HepG2 (cell line): ENCODE measurements at regions not wholly inside any gene's neighbourhood (a gene's known extent, or its start where the extent isn't known, plus 50 kb on each side); places are given as distances from the start of the nearest gene placed in this dataset.

Source experiments
- ATF1 ChIP-seq: IDR thresholded peaks from 2 replicates; pipeline ENCODE4 v1.6.1; 2016; ENCODE audit warnings: mild to moderate bottlenecking, control low read depth
- ATRX ChIP-seq: sonication (generic); formaldehyde crosslinking; IDR thresholded peaks from 2 replicates; pipeline ENCODE4 v1.4.0; 2020; ENCODE audit warnings: missing genetic modification reagents, borderline replicate concordance
- FLYWCH1 ChIP-seq: sonication (generic); formaldehyde crosslinking; IDR thresholded peaks from 2 replicates; pipeline ENCODE4 v1.8.1; 2023; ENCODE audit warnings: mild to moderate bottlenecking, missing genetic modification reagents
- FOXA3 ChIP-seq: IDR thresholded peaks from 2 replicates; pipeline ENCODE4 v1.6.1; 2016; ENCODE audit warnings: missing genetic modification reagents, missing compliant biosample characterization
- GABPA ChIP-seq, 2 experiments: IDR thresholded peaks; 2 replicates each; pipeline ENCODE4 v1.6.1; 2011 to 2016; ENCODE audit warnings: low read depth in 2 of 2, low read length in 1 of 2, missing biosample characterization in 1 of 2, missing genetic modification characterization in 1 of 2
- HHEX ChIP-seq: IDR thresholded peaks from 2 replicates; pipeline ENCODE4 v1.6.1; 2016; ENCODE audit warnings: control low read depth
- HMG20A ChIP-seq: IDR thresholded peaks from 2 replicates; pipeline ENCODE4 v1.6.1; 2016; ENCODE audit warnings: borderline replicate concordance
- HNRNPL ChIP-seq: fragments of 200-400 bp; formaldehyde crosslinking; IDR thresholded peaks from 2 replicates; pipeline ENCODE4 v1.6.1; 2017; ENCODE audit warnings: mild to moderate bottlenecking, low read depth, low read length
- IKZF4 ChIP-seq: sonication (generic); formaldehyde crosslinking; IDR thresholded peaks from 2 replicates; pipeline ENCODE4 v1.5.1; 2020; ENCODE audit warnings: borderline replicate concordance, mild to moderate bottlenecking, low read depth, missing genetic modification reagents; ENCODE audit errors: not compliant biosample characterization
- IRF2 ChIP-seq: IDR thresholded peaks from 2 replicates; pipeline ENCODE4 v1.6.1; 2018; ENCODE audit warnings: missing genetic modification reagents, missing compliant biosample characterization
- JUN ChIP-seq: sonication (generic); formaldehyde crosslinking; IDR thresholded peaks from 2 replicates; pipeline ENCODE4 v1.4.0; 2020; ENCODE audit warnings: mild to moderate bottlenecking, missing genetic modification reagents
- NFIB ChIP-seq: sonication (generic); formaldehyde crosslinking; IDR thresholded peaks from 2 replicates; pipeline ENCODE4 v1.9.0; 2021; ENCODE audit warnings: missing genetic modification reagents, mild to moderate bottlenecking, borderline replicate concordance
- POLR2AphosphoS5 ChIP-seq: IDR thresholded peaks from 2 replicates; pipeline ENCODE4 v1.6.1; 2012; ENCODE audit warnings: low read depth, low read length
- RXRA ChIP-seq: sonication (generic); formaldehyde crosslinking; IDR thresholded peaks from 2 replicates; pipeline ENCODE4 v1.5.1; 2020; ENCODE audit warnings: missing genetic modification reagents
- XRCC5 ChIP-seq: fragments of 200-400 bp; formaldehyde crosslinking; optimal IDR thresholded peaks from 2 replicates; pipeline ENCODE3; 2017; ENCODE audit warnings: mild to moderate bottlenecking, low read length
- ZFX ChIP-seq: sonication (generic); formaldehyde crosslinking; IDR thresholded peaks from 2 replicates; pipeline ENCODE4 v1.4.0; 2020; ENCODE audit warnings: mild to moderate bottlenecking, low read depth, missing genetic modification reagents, moderate library complexity
- ZNF567 ChIP-seq: sonication (generic); formaldehyde crosslinking; IDR thresholded peaks from 2 replicates; pipeline ENCODE4 v1.8.1; 2023; ENCODE audit warnings: mild to moderate bottlenecking, missing genetic modification reagents, borderline replicate concordance
- TF ChIP-seq, protein P1 (sequence below): IDR thresholded peaks from 2 replicates; pipeline ENCODE4 v1.6.1; 2018; ENCODE audit warnings: missing genetic modification reagents
- TF ChIP-seq, protein P2 (sequence below): IDR thresholded peaks from 2 replicates; pipeline ENCODE4 v1.6.1; 2012; ENCODE audit warnings: low read depth, low read length, improper control_type of control experiment
- TF ChIP-seq, protein P3 (sequence below): sonication (generic); formaldehyde crosslinking; IDR thresholded peaks from 2 replicates; pipeline ENCODE4 v1.8.1; 2023; ENCODE audit warnings: mild to moderate bottlenecking, missing genetic modification reagents
- TF ChIP-seq, protein P4 (sequence below): sonication (generic); formaldehyde crosslinking; IDR thresholded peaks from 2 replicates; pipeline ENCODE4 v1.4.0; 2020; ENCODE audit warnings: missing genetic modification reagents
- TF ChIP-seq, protein P5 (sequence below): sonication (generic); formaldehyde crosslinking; IDR thresholded peaks from 2 replicates; pipeline ENCODE4 v1.9.0; 2021; ENCODE audit warnings: missing genetic modification reagents, borderline replicate concordance

DNA sequence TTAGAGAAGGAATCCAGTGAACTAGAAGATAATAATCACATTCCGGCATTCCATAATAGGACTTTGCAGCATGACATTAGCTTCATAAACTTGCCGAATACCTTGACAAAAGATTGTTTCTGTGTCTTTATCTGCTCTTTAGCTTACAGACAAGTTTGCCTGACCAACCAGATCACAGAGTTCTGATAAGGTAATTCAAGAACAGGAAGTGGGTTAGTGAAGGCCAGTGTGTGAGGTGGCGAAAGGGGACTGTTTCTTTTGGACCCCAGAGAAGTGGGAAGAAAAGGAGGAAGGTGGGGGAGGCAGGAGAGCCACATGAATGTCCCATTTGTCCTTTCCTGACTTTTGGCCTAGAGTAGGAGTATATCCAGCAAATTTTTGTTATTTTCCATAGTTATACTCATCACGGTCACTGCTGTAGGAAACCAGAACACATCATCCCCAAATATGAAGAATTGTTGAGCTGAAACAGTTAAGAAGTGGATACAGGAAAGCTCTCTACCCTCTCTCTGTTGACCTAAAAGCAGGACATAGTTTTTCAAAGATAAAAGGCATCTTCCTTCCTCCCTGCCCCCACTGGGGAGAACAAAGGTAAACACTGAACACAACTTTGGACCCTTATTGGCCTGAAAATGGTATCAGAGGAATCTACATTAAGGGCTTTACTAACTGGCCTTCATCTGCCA, 72.4 kb upstream of the TNFAIP3 start (continued):
- no peak for TF ChIP-seq ATRX (CRISPR knock-in tag)
- peak; percentile 87 for TF ChIP-seq HMG20A (CRISPR knock-in tag)
- TF ChIP-seq XRCC5: no peak
- TF ChIP-seq, protein P1, sequence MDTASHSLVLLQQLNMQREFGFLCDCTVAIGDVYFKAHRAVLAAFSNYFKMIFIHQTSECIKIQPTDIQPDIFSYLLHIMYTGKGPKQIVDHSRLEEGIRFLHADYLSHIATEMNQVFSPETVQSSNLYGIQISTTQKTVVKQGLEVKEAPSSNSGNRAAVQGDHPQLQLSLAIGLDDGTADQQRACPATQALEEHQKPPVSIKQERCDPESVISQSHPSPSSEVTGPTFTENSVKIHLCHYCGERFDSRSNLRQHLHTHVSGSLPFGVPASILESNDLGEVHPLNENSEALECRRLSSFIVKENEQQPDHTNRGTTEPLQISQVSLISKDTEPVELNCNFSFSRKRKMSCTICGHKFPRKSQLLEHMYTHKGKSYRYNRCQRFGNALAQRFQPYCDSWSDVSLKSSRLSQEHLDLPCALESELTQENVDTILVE (CRISPR knock-in tag): peak; percentile 76
- peak; percentile 77; the same call in 1 of the 2 replicates for TF ChIP-seq RXRA (CRISPR knock-in tag)
- TF ChIP-seq GABPA (IDR thresholded peaks at IDR 0.05; ENCODE audit: low read depth, low read length): no peak
- peak; percentile 67 for TF ChIP-seq GABPA (CRISPR knock-in tag; IDR thresholded peaks at IDR 0.05; ENCODE audit: low read depth)
- TF ChIP-seq, protein P2, sequence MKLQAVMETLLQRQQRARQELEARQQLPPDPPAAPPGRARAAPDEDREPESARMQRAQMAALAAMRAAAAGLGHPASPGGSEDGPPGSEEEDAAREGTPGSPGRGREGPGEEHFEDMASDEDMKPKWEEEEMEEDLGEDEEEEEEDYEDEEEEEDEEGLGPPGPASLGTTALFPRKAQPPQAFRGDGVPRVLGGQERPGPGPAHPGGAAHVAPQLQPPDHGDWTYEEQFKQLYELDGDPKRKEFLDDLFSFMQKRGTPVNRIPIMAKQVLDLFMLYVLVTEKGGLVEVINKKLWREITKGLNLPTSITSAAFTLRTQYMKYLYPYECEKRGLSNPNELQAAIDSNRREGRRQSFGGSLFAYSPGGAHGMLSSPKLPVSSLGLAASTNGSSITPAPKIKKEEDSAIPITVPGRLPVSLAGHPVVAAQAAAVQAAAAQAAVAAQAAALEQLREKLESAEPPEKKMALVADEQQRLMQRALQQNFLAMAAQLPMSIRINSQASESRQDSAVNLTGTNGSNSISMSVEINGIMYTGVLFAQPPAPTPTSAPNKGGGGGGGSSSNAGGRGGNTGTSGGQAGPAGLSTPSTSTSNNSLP: peak; percentile 90
- TF ChIP-seq, protein P3, sequence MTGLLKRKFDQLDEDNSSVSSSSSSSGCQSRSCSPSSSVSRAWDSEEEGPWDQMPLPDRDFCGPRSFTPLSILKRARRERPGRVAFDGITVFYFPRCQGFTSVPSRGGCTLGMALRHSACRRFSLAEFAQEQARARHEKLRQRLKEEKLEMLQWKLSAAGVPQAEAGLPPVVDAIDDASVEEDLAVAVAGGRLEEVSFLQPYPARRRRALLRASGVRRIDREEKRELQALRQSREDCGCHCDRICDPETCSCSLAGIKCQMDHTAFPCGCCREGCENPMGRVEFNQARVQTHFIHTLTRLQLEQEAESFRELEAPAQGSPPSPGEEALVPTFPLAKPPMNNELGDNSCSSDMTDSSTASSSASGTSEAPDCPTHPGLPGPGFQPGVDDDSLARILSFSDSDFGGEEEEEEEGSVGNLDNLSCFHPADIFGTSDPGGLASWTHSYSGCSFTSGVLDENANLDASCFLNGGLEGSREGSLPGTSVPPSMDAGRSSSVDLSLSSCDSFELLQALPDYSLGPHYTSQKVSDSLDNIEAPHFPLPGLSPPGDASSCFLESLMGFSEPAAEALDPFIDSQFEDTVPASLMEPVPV (CRISPR knock-in tag): peak; percentile 85; the same call in 1 of the 2 replicates
- no peak for TF ChIP-seq ZNF567
- TF ChIP-seq, protein P4, sequence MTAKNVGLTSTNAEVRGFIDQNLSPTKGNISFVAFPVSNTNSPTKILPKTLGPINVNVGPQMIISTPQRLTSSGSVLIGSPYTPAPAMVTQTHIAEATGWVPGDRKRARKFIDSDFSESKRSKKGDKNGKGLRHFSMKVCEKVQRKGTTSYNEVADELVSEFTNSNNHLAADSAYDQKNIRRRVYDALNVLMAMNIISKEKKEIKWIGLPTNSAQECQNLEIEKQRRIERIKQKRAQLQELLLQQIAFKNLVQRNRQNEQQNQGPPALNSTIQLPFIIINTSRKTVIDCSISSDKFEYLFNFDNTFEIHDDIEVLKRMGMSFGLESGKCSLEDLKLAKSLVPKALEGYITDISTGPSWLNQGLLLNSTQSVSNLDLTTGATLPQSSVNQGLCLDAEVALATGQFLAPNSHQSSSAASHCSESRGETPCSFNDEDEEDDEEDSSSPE (CRISPR knock-in tag): peak; percentile 57; the same call in 1 of the 2 replicates
- peak; percentile 63 for TF ChIP-seq ATF1 (CRISPR knock-in tag)
- peak; percentile 96 for TF ChIP-seq IRF2 (CRISPR knock-in tag)
- peak; percentile 44; the same call in 1 of the 2 replicates for TF ChIP-seq POLR2AphosphoS5
- peak; percentile 86 for TF ChIP-seq HHEX
- peak; percentile 100 for TF ChIP-seq FOXA3 (CRISPR knock-in tag)
- TF ChIP-seq, protein P5, sequence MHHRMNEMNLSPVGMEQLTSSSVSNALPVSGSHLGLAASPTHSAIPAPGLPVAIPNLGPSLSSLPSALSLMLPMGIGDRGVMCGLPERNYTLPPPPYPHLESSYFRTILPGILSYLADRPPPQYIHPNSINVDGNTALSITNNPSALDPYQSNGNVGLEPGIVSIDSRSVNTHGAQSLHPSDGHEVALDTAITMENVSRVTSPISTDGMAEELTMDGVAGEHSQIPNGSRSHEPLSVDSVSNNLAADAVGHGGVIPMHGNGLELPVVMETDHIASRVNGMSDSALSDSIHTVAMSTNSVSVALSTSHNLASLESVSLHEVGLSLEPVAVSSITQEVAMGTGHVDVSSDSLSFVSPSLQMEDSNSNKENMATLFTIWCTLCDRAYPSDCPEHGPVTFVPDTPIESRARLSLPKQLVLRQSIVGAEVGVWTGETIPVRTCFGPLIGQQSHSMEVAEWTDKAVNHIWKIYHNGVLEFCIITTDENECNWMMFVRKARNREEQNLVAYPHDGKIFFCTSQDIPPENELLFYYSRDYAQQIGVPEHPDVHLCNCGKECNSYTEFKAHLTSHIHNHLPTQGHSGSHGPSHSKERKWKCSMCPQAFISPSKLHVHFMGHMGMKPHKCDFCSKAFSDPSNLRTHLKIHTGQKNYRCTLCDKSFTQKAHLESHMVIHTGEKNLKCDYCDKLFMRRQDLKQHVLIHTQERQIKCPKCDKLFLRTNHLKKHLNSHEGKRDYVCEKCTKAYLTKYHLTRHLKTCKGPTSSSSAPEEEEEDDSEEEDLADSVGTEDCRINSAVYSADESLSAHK (CRISPR knock-in tag): 0 out of 2 replicates have a peak, but pooled peaks have one; percentile 7
- no peak for TF ChIP-seq NFIB (CRISPR knock-in tag)
- peak; percentile 66 for TF ChIP-seq JUN (CRISPR knock-in tag)
- no peak for TF ChIP-seq FLYWCH1
- TF ChIP-seq ZFX (CRISPR knock-in tag): peak; percentile 57; the same call in 1 of the 2 replicates
- TF ChIP-seq IKZF4: no peak
- TF ChIP-seq HNRNPL: no peak
